ENCODE measurements at regions not wholly inside any gene's neighbourhood (a gene's known extent, or its start where the extent isn't known, plus 50 kb on each side); places are given as distances from the start of the nearest gene placed in this dataset.

GRCh38 chr5:74156728-74157383 is 483.7 kb downstream of the ENC1 start:
- ChIA-PET POLR2A (no interaction called here), CTCF (interaction anchor here (1.4 kb wide), 1 partner anchor 12 kb away, joined by 4 read pairs; no protein-coding TSS in a partner anchor)
- Histone ChIP-seq H4K20me1 (replicated peaks; ENCODE audit: control insufficient read depth, extremely low read depth, insufficient read depth, low read length) (no peaks in the 10 kb centered on the region), H2AFZ (ENCODE audit: low read depth, low read length) (no peak overlapping the region), H3K9me3 (replicated peaks; ENCODE audit: control insufficient read depth, insufficient read depth, low read length) (no peaks in the 10 kb centered on the region), H3K79me2 (ENCODE audit: control insufficient read depth, insufficient read depth, low read length) (no peaks in the 10 kb centered on the region), H3K36me3 (ENCODE audit: control insufficient read depth in 2 of 2, extremely low read depth in 1 of 2, insufficient read depth in 2 of 2, low read length in 2 of 2) (no peaks in the 10 kb centered on the region), H3K4me2 (ENCODE audit: insufficient read depth, low read length) (no peak overlapping the region), H3K9me1 (replicated peaks; ENCODE audit: control insufficient read depth, extremely low read depth, insufficient read depth, low read length) (no peaks in the 10 kb centered on the region), H3K9ac (replicated peaks; ENCODE audit: extremely low read depth, insufficient read depth, low read length) (no peak overlapping the region), H3K4me1 (ENCODE audit: control insufficient read depth, extremely low read depth, insufficient read depth, low read length) (no peaks in the 10 kb centered on the region), H3K27me3 (ENCODE audit: control insufficient read depth in 2 of 2, insufficient read depth in 2 of 2, low read length in 2 of 2) (peaks cover 0 to 2% of the 10 kb centered on the region in 2 experiments), H3K27ac (ENCODE audit: insufficient read depth, low read depth, low read length) (no peak overlapping the region), H3K4me3 (replicated peaks in 1 of 3; ENCODE audit: insufficient read depth in 1 of 3, low read depth in 1 of 3, low read length in 3 of 3) (no peak overlapping the region)
- dilution Hi-C loops (cut with MboI; ENCODE audit: extremely low pct_ligation_motif_present, low sequenced_read_pairs) = no loop called here
- DNase-seq (ENCODE audit: low read depth, low spot score) = no peak
- FAIRE-seq = no peak
- no TSS peak for BruUV-seq (replicated peaks)
- TF ChIP-seq POLR2A (IDR thresholded peaks at IDR 0.05; ENCODE audit: low read depth, low read length) = no peak
- TF ChIP-seq GATA2 (IDR thresholded peaks at IDR 0.05; ENCODE audit: insufficient read depth, insufficient read length, low read depth, low read length) = no peak
- TF ChIP-seq CTCF (IDR thresholded peaks at IDR 0.05; ENCODE audit: extremely low read depth in 1 of 2, insufficient read depth in 1 of 2, low read depth in 1 of 2, low read length in 2 of 2) = no peak
- no peak for TF ChIP-seq FOS (IDR thresholded peaks at IDR 0.05; ENCODE audit: borderline replicate concordance, insufficient read depth, low read length)
- intact Hi-C loops (cut with micrococcal nuclease) = no loop called here

GRCh38 chr5:74155501-74155900 is 485.0 kb downstream of the ENC1 start:
- ChIA-PET CTCF (no interaction called here), POLR2A (no interaction called here)
- no peak overlapping the region for H3K9ac ChIP-seq (replicated peaks; ENCODE audit: extremely low read depth, insufficient read depth, low read length)
- TF ChIP-seq POLR2A (IDR thresholded peaks at IDR 0.05; ENCODE audit: low read depth, low read length) = no peak
- TF ChIP-seq MYC (IDR thresholded peaks at IDR 0.05; ENCODE audit: low read depth, low read length) = no peak
- TF ChIP-seq POLR2AphosphoS5 (IDR thresholded peaks at IDR 0.05; ENCODE audit: insufficient read depth, low read depth, low read length) = no peak
- no peak for TF ChIP-seq EZH2 (IDR thresholded peaks at IDR 0.05; ENCODE audit: borderline replicate concordance, low read depth, low read length, severe bottlenecking)
- no peak for TF ChIP-seq FOS (IDR thresholded peaks at IDR 0.05; ENCODE audit: borderline replicate concordance, insufficient read depth, low read length)
- TF ChIP-seq GATA2 (IDR thresholded peaks at IDR 0.05; ENCODE audit: insufficient read depth, insufficient read length, low read depth, low read length) = no peak
- no peak for TF ChIP-seq MAX (IDR thresholded peaks at IDR 0.05; ENCODE audit: insufficient read depth, insufficient read length)
- TF ChIP-seq JUN (IDR thresholded peaks at IDR 0.05; ENCODE audit: borderline replicate concordance, insufficient read depth, insufficient read length, low read depth) = no peak
- no peak for TF ChIP-seq CTCF (IDR thresholded peaks at IDR 0.05; ENCODE audit: extremely low read depth in 1 of 2, insufficient read depth in 1 of 2, low read depth in 1 of 2, low read length in 2 of 2)
- H4K20me1 ChIP-seq (replicated peaks; ENCODE audit: control insufficient read depth, extremely low read depth, insufficient read depth, low read length) = no peaks in the 10 kb centered on the region
- H3K36me3 ChIP-seq (ENCODE audit: control insufficient read depth in 2 of 2, extremely low read depth in 1 of 2, insufficient read depth in 2 of 2, low read length in 2 of 2) = no peaks in the 10 kb centered on the region
- no peak overlapping the region for H3K4me2 ChIP-seq (ENCODE audit: insufficient read depth, low read length)
- no peak overlapping the region for H3K27ac ChIP-seq (ENCODE audit: insufficient read depth, low read depth, low read length)
- H3K79me2 ChIP-seq (ENCODE audit: control insufficient read depth, insufficient read depth, low read length) = no peaks in the 10 kb centered on the region
- intact Hi-C loops (cut with micrococcal nuclease) = no loop called here
- no peak overlapping the region for H2AFZ ChIP-seq (ENCODE audit: low read depth, low read length)
- H3K9me3 ChIP-seq (replicated peaks; ENCODE audit: control insufficient read depth, insufficient read depth, low read length) = no peaks in the 10 kb centered on the region
- dilution Hi-C loops (cut with MboI; ENCODE audit: extremely low pct_ligation_motif_present, low sequenced_read_pairs) = no loop called here
- no TSS peak for BruUV-seq (replicated peaks)
- no peak for DNase-seq (ENCODE audit: low read depth, low spot score)
- peaks cover 0 to 2% of the 10 kb centered on the region in 2 experiments for H3K27me3 ChIP-seq (ENCODE audit: control insufficient read depth in 2 of 2, insufficient read depth in 2 of 2, low read length in 2 of 2)
- H3K4me3 ChIP-seq (replicated peaks in 1 of 3; ENCODE audit: insufficient read depth in 1 of 3, low read depth in 1 of 3, low read length in 3 of 3) = no peak overlapping the region
- FAIRE-seq = no peak
- no peaks in the 10 kb centered on the region for H3K4me1 ChIP-seq (ENCODE audit: control insufficient read depth, extremely low read depth, insufficient read depth, low read length)
- no peaks in the 10 kb centered on the region for H3K9me1 ChIP-seq (replicated peaks; ENCODE audit: control insufficient read depth, extremely low read depth, insufficient read depth, low read length)

Data from endothelial cell of umbilical vein (primary cell).